HT1080 (cell line): ENCODE measurements at regions not wholly inside any gene's neighbourhood (a gene's known extent, or its start where the extent isn't known, plus 50 kb on each side); places are given as distances from the start of the nearest gene placed in this dataset.

ENCODE experiments used
- DNase-seq: peaks from one replicate; pipeline ENCODE4 v3.0.0-alpha.2; 2015; ENCODE audit warnings: low read depth

- no peak for DNase-seq
These were observed 1449.3 kb downstream of the SLITRK1 start for GRCh38 chr13:82432949-82433348.

DNA sequence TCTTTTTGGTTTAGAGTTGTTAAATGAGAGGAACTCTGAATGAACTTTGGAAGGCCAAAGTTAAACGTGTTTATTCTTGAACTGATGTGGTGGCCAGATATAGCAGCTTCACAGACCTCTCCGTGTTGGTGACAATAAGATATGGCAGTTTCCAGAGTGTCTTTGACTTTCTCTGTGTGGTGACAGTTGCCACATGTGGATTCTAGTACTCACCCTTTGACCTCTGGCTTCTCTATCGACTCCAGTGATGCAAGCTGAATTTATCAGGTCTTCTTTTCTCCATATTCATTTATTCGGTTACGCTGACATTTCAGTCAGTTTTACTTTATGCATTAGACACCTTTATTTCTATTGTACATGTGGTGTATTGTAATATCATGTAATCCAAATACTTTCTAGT, 1469.5 kb downstream of the SLITRK1 start:
- DNase-seq: no peak

GRCh38 chr13:82407321-82407720, 1475.0 kb downstream of the SLITRK1 start:
- peak; percentile 3 for DNase-seq

- DNase-seq: no peak
These were observed 1507.6 kb downstream of the SLITRK1 start for GRCh38 chr13:82374719-82375118.

GRCh38 chr13:82370316-82370715, 1512.0 kb downstream of the SLITRK1 start:
- peak; percentile 58 for DNase-seq

DNA sequence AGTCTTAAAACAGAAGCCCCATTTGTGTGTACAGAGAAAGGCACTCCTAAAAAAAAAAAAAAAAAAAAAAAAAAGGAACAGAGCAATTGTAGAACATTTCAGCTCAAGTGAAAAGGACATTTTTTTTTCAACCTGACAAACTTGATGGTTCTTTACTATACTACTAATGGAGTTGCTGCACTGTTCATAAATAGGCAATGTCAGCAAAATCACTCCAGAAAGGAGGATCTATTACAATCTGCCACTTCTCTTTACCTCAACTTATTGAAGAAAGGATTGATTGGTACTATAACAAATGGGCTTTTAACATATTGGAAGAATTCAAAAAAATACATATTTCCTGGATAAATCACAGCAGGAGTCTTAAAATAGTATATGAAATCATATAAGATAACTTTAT, 1517.7 kb downstream of the SLITRK1 start:
- no peak for DNase-seq

- no peak for DNase-seq
These were observed 1524.0 kb downstream of the SLITRK1 start for GRCh38 chr13:82358284-82358683.

DNA sequence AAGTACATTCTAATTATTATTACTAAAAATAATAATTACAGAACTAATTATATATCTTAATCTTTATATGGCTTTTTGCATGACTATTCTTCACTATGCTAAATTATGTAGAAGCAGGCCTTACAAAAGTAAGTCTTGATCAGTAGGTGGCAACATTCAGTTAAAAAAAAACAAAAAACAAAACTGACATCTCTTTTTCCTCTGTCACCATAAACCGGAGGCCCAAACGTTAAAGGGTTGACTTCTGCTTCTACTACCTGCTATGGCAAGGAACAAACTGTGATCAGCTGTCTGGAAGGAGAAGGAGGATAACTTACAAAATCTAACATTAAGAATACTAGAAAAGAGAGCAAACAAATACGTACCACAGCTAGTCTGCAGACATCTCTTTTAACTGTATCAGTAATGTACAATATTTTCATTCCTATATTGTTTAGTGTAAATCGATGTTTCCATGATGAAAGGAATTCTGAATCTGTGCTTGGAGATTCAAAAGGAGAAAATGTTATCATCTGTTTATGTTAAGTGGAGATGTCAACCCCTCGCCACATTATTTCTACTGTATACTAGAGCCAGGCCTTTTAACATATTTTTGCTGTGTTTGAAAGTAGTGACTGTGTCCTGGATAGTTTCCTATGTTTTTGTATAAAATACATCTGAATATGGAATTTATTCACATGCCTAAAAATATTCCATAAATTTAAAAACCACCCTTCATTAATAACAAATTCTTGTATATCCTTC, 1525.4 kb downstream of the SLITRK1 start:
- DNase-seq: peak; percentile 5

- DNase-seq: no peak
These were observed 1537.4 kb downstream of the SLITRK1 start for GRCh38 chr13:82344867-82345266.

DNA sequence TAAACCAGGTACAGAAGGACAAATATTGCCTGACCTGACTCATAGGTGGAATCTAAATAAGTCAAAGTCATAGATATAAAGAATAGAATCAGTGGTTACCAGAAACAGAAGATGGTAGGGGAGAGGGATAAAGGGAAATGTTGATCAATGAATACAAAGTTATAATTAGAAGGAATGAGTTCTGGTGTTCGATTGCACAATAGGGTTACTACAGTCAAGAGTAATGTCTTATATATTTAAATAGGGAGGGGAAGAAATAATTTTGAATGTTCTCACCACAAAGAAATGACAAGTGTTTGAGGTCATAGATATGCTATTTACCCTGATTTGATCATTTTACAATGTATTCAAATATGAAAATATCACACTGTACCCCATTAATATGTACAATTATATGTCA, 1541.2 kb downstream of the SLITRK1 start:
- no peak for DNase-seq

GRCh38 chr13:82330499-82330898, 1551.8 kb downstream of the SLITRK1 start:
- no peak for DNase-seq

- no peak for DNase-seq
These were observed 1559.2 kb downstream of the SLITRK1 start for GRCh38 chr13:82323101-82323500.

- no peak for DNase-seq
These were observed 1576.7 kb downstream of the SLITRK1 start for GRCh38 chr13:82305588-82305987.

GRCh38 chr13:82298106-82298505, 1584.2 kb downstream of the SLITRK1 start:
- no peak for DNase-seq

- no peak for DNase-seq
These were observed 1588.0 kb downstream of the SLITRK1 start for GRCh38 chr13:82294226-82294625.

- DNase-seq: no peak
These were observed 1589.9 kb downstream of the SLITRK1 start for GRCh38 chr13:82292334-82292733.

DNA sequence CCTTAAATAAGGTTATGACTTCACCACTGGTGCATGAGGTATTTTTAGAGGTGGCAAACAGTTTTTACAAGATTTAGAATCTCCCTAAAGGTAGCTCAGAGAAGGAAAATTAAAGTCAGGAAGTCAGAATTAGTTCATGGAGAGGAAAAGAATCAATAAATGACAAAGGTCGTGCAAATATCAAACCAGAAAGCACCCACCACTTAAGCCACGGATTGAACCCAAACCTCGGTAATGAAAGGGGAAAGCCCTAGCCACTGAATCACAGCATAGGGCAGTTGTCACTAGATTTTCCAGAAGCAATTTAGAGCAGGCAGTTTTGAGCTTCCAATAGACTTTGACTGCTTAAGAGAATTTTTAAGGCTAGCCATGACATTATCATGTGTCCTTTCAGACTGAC, 1590.4 kb downstream of the SLITRK1 start:
- DNase-seq: no peak

DNA sequence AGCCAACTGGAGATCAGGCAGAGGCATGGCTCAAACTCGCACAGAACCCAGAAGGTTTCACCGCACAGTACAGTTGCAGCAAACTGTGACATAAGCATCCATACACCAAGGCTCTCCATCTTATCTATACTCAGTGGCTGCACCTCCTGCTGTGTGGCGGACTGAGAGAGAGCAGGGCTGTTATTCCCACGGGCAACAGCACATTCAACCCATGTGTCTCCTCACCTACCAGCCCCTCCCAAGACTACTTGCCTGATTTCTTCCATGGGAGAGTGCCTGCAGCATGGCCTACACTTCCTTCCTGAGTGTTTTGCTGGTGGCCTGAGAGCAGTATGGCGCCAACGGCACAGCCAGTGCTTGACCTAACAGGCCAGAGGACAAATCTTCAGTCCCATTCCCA, 1606.6 kb downstream of the SLITRK1 start:
- no peak for DNase-seq

- DNase-seq: no peak
These were observed 1623.0 kb downstream of the SLITRK1 start for GRCh38 chr13:82259284-82259683.

DNA sequence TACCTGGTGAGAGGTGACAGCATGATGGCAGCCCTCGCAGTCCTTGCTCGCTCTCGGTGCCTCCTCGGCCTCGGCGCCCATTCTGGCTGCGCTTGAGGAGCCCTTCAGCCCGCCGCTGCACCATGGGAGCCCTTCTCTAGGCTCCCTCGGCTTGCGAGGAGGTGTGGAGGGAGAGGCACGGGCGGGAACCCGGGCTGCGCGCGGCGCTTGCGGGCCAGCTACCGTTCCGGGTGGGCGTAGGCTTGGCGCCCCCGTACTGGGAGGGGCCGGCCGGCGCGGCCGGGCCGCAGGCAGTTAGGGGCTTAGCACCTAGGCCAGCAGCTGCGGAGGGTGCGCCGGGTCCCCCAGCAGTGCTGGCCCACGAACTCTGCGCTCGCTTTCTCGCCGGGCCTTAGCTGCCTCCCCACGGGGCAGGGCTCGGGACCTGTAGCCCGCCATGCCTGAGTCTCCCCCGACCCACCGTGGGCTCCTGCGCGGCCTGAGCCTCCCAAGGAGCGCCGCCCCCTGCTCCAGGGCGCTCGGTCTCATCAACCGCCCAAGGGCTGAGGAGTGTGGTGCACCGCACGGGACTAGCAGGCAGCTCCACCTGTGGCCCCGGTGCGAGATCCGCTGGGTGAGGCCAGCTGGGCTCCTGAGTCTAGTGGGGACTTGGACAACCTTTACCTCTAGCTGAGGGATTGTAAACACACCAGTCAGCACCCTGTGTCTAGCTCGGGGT, 1624.3 kb downstream of the SLITRK1 start:
- DNase-seq: no peak

DNA sequence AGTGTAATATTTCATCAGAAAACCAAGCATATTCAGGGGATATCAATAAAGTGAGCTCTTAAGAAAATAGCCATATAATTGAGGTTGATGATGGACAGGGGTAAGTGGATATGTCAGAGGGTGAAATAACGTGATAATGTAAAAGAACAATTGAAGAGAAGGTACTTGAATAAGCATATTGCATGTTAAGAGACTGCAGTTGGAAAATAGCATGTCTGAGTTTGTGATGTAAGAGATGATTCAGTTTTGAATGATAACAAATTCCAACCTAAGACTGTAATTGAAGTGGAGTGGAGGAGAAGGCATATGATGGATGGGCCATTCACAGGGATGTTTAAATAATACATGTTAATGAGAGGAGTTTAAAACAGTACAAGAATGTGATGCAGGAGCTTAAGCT, 1633.5 kb downstream of the SLITRK1 start:
- DNase-seq: no peak

DNA sequence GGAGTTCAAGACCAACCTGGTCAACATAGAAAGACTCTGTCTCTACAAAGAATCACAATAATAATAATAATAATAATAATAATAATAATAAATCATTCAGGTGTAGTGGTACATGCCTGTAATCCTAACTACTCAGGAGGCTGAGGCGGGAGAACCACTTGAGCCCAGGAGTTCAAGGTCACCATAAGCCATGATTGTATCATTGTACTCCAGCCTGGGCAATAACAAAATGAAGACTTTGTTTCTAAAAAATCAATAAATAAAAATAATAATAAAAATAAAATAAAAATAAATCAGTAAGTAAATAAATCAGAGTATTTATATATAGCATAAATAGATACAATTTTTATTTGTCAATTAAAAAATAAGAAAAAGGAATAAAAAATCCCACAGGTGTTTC, 1636.4 kb downstream of the SLITRK1 start:
- DNase-seq: no peak

DNA sequence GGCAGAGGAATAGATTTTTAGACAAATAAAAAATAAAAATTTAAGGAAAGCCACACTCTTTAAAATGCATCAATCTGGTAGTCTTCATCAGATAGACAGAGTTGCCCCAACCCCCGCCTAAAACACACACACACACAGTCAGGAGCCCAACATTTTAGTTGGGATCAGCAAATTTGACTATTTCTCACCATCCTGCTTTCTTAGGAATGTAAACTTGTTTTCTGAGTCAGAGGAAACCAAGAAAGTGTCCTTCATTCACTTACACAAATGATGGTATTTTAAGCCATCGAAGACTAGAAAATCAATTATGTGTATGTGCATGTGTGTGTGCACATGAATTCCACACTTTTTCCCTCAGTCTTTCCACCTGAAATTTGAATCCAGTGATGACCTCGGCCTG, 1657.5 kb downstream of the SLITRK1 start:
- peak; percentile 5 for DNase-seq
